ENCODE measurements at regions not wholly inside any gene's neighbourhood (a gene's known extent, or its start where the extent isn't known, plus 50 kb on each side); places are given as distances from the start of the nearest gene placed in this dataset.

- Histone ChIP-seq H3F3A (ENCODE audit: insufficient read depth, low read length) (no peaks in the 10 kb centered on the region), H2AFZ (ENCODE audit: low read length) (no peak overlapping the region), H3K27me3 (ENCODE audit: insufficient read depth, low read length) (no peaks in the 10 kb centered on the region), H3K4me1 (ENCODE audit: insufficient read depth, low read length, severe bottlenecking) (no peaks in the 10 kb centered on the region), H3K9me3 (ENCODE audit: low read length) (no peaks in the 10 kb centered on the region), H3K4me2 (ENCODE audit: low read length) (no peak overlapping the region), H3K9ac (ENCODE audit: low read length) (no peak overlapping the region), H3K36me3 (ENCODE audit: insufficient read depth, low read length) (no peaks in the 10 kb centered on the region), H3K79me2 (ENCODE audit: insufficient read depth, low read length) (no peaks in the 10 kb centered on the region), H3K9me2 (ENCODE audit: low read depth, low read length) (no peaks in the 10 kb centered on the region), H3K27ac (ENCODE audit: low read depth, low read length, poor library complexity, severe bottlenecking) (no peak overlapping the region), H4K20me1 (ENCODE audit: insufficient read depth, low read length) (no peaks in the 10 kb centered on the region), H3K4me3 (ENCODE audit: low read depth, low read length, poor library complexity, severe bottlenecking) (no peak overlapping the region)
- no peak for TF ChIP-seq CTCF (IDR thresholded peaks at IDR 0.05; ENCODE audit: low read length)
- no peak for TF ChIP-seq EZH2 (IDR thresholded peaks at IDR 0.05; ENCODE audit: borderline replicate concordance, low read length)
Measured at GRCh38 chr6:145161501-145161900, 573.8 kb downstream of the EPM2A start.

- Histone ChIP-seq H3K9me2 (ENCODE audit: low read depth, low read length) (no peaks in the 10 kb centered on the region), H3K79me2 (ENCODE audit: insufficient read depth, low read length) (no peaks in the 10 kb centered on the region), H3K9ac (ENCODE audit: low read length) (no peak overlapping the region), H3K4me1 (ENCODE audit: insufficient read depth, low read length, severe bottlenecking) (no peaks in the 10 kb centered on the region), H3K4me2 (ENCODE audit: low read length) (no peak overlapping the region), H3K27me3 (ENCODE audit: insufficient read depth, low read length) (no peaks in the 10 kb centered on the region), H4K20me1 (ENCODE audit: insufficient read depth, low read length) (no peaks in the 10 kb centered on the region), H3K27ac (ENCODE audit: low read depth, low read length, poor library complexity, severe bottlenecking) (no peak overlapping the region), H3F3A (ENCODE audit: insufficient read depth, low read length) (no peaks in the 10 kb centered on the region), H3K4me3 (ENCODE audit: low read depth, low read length, poor library complexity, severe bottlenecking) (no peak overlapping the region), H3K36me3 (ENCODE audit: insufficient read depth, low read length) (no peaks in the 10 kb centered on the region), H2AFZ (ENCODE audit: low read length) (no peak overlapping the region), H3K9me3 (ENCODE audit: low read length) (no peaks in the 10 kb centered on the region)
- TF ChIP-seq EZH2 (IDR thresholded peaks at IDR 0.05; ENCODE audit: borderline replicate concordance, low read length) (no peak), CTCF (IDR thresholded peaks at IDR 0.05; ENCODE audit: low read length) (no peak)
Measured at GRCh38 chr6:145169726-145170224, 565.5 kb downstream of the EPM2A start.

- TF ChIP-seq EZH2 (IDR thresholded peaks at IDR 0.05; ENCODE audit: borderline replicate concordance, low read length): no peak
- TF ChIP-seq CTCF (IDR thresholded peaks at IDR 0.05; ENCODE audit: low read length): no peak
- no peak overlapping the region for H2AFZ ChIP-seq (ENCODE audit: low read length)
- no peak overlapping the region for H3K9ac ChIP-seq (ENCODE audit: low read length)
- no peak overlapping the region for H3K27ac ChIP-seq (ENCODE audit: low read depth, low read length, poor library complexity, severe bottlenecking)
- H3K9me3 ChIP-seq (ENCODE audit: low read length): no peaks in the 10 kb centered on the region
- no peak overlapping the region for H3K4me3 ChIP-seq (ENCODE audit: low read depth, low read length, poor library complexity, severe bottlenecking)
- no peaks in the 10 kb centered on the region for H4K20me1 ChIP-seq (ENCODE audit: insufficient read depth, low read length)
- H3K27me3 ChIP-seq (ENCODE audit: insufficient read depth, low read length): no peaks in the 10 kb centered on the region
- H3K36me3 ChIP-seq (ENCODE audit: insufficient read depth, low read length): no peaks in the 10 kb centered on the region
- H3F3A ChIP-seq (ENCODE audit: insufficient read depth, low read length): no peaks in the 10 kb centered on the region
- no peaks in the 10 kb centered on the region for H3K9me2 ChIP-seq (ENCODE audit: low read depth, low read length)
- no peaks in the 10 kb centered on the region for H3K4me1 ChIP-seq (ENCODE audit: insufficient read depth, low read length, severe bottlenecking)
- H3K4me2 ChIP-seq (ENCODE audit: low read length): no peak overlapping the region
- H3K79me2 ChIP-seq (ENCODE audit: insufficient read depth, low read length): no peaks in the 10 kb centered on the region
Measured at GRCh38 chr6:145175470-145175869, 559.9 kb downstream of the EPM2A start.

Data from OCI-LY1 (cell line).